Ishikawa (cell line): ENCODE measurements at regions not wholly inside any gene's neighbourhood (a gene's known extent, or its start where the extent isn't known, plus 50 kb on each side); places are given as distances from the start of the nearest gene placed in this dataset.

ENCODE experiments used
- EP300 ChIP-seq: IDR thresholded peaks from 2 replicates; pipeline ENCODE4 v1.6.1; 2012; ENCODE audit warnings: borderline replicate concordance
- TAF1 ChIP-seq: IDR thresholded peaks from 2 replicates; pipeline ENCODE4 v1.6.1; 2012; ENCODE audit warnings: low read depth, mild to moderate bottlenecking
- TF ChIP-seq, protein P1 (sequence below): IDR thresholded peaks from 2 replicates; pipeline ENCODE4 v1.6.1; 2012

DNA sequence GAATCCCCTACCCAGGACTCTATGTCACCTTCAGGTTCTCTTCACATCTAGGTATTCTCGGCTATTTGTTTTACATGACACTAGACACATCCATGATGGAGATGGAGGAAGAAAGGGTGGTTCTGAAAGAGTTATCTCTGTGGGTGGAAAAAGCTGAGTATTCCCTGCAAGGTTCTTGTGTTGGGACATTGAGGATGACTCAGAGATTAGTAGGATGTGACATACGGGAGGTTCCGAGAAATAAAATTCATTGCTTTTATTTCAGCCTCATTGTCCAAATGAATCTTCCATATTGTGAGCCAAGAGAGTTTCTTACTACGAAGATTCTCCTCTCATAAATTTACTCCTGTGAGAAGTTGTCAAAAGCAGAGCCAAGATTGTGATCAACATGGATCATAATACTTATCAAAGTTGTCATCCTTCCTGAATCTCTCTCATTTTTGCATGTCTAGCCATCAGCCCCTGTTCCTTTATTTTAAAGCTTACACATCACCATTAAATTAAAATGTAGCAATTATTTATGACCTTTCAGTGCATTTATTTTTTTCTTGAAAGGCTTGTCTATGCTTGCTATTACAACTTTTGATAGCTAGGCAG, 370.0 kb downstream of the PSAT1 start:
- TF ChIP-seq EP300 (no peak), TAF1 (no peak)
- TF ChIP-seq, protein P1, sequence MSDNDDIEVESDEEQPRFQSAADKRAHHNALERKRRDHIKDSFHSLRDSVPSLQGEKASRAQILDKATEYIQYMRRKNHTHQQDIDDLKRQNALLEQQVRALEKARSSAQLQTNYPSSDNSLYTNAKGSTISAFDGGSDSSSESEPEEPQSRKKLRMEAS, result no peak
